ENCODE measurements at regions not wholly inside any gene's neighbourhood (a gene's known extent, or its start where the extent isn't known, plus 50 kb on each side); places are given as distances from the start of the nearest gene placed in this dataset.

GRCh38 chr1:4310396-4310923 lies 343.9 kb upstream of the AJAP1 start:
- peaks cover 0 to 17% (median 0%) of the 10 kb centered on the region in 3 donors for H3K9me3 ChIP-seq
- 90% methylated on average over 2 of the region's 9 CpGs; no CpG with 5 or more reads in 1 of the 2 donors for WGBS, 2 donors (ENCODE audit: low coverage in 1 of 2)

GRCh38 chr1:4312024-4312423 lies 342.4 kb upstream of the AJAP1 start:
- no peaks in the 10 kb centered on the region for H3K4me1 ChIP-seq
- ATAC-seq = no peak
- H3K27ac ChIP-seq = no peak overlapping the region
- TF ChIP-seq POLR2AphosphoS5 (IDR thresholded peaks at IDR 0.05) (no peak), POLR2A (IDR thresholded peaks at IDR 0.05) (no peak), CTCF (IDR thresholded peaks at IDR 0.05) (no peak), EP300 (IDR thresholded peaks at IDR 0.05) (no peak)
- H3K9me3 ChIP-seq = peaks cover 0 to 17% (median 0%) of the 10 kb centered on the region in 3 donors
- 86 to 100% methylated on average over 1 to 6 of the region's 6 CpGs for WGBS, 2 donors (ENCODE audit: low coverage in 1 of 2)
- H3K36me3 ChIP-seq = no peaks in the 10 kb centered on the region
- H3K27me3 ChIP-seq = peaks cover 38% of the 10 kb centered on the region
- no peak overlapping the region for H3K4me3 ChIP-seq

More at GRCh38 chr1:4310396-4310923, 343.9 kb upstream of the AJAP1 start:
- Histone ChIP-seq H3K4me3 (no peak overlapping the region), H3K4me1 (no peaks in the 10 kb centered on the region), H3K27me3 (peaks cover 29% of the 10 kb centered on the region), H3K36me3 (no peaks in the 10 kb centered on the region), H3K27ac (no peak overlapping the region)
- no peak for ATAC-seq
- TF ChIP-seq EP300 (IDR thresholded peaks at IDR 0.05) = no peak
- no peak for TF ChIP-seq POLR2AphosphoS5 (IDR thresholded peaks at IDR 0.05)
- TF ChIP-seq CTCF (IDR thresholded peaks at IDR 0.05) = no peak
- no peak for TF ChIP-seq POLR2A (IDR thresholded peaks at IDR 0.05)

- peaks cover 0 to 17% (median 0%) of the 10 kb centered on the region in 3 donors for H3K9me3 ChIP-seq
- H3K36me3 ChIP-seq = no peaks in the 10 kb centered on the region
- 54% methylated on average over 4 of the region's 4 CpGs; no CpG with 5 or more reads in 1 of the 2 donors for WGBS, 2 donors (ENCODE audit: low coverage in 1 of 2)
- no peak overlapping the region for H3K27ac ChIP-seq
- peaks cover 56% of the 10 kb centered on the region for H3K27me3 ChIP-seq
- H3K4me3 ChIP-seq = no peak overlapping the region
- H3K4me1 ChIP-seq = no peaks in the 10 kb centered on the region
- TF ChIP-seq POLR2A (IDR thresholded peaks at IDR 0.05) = no peak
- no peak for TF ChIP-seq EP300 (IDR thresholded peaks at IDR 0.05)
- no peak for TF ChIP-seq POLR2AphosphoS5 (IDR thresholded peaks at IDR 0.05)
- TF ChIP-seq CTCF (IDR thresholded peaks at IDR 0.05) = no peak
- ATAC-seq = no peak
Measured at GRCh38 chr1:4315202-4315601, 339.2 kb upstream of the AJAP1 start.

- no peak for TF ChIP-seq EP300 (IDR thresholded peaks at IDR 0.05)
- no peak for TF ChIP-seq CTCF (IDR thresholded peaks at IDR 0.05)
- TF ChIP-seq POLR2A (IDR thresholded peaks at IDR 0.05) = no peak
- TF ChIP-seq POLR2AphosphoS5 (IDR thresholded peaks at IDR 0.05) = no peak
- H3K9me3 ChIP-seq = peaks cover 0 to 17% (median 0%) of the 10 kb centered on the region in 3 donors
- H3K36me3 ChIP-seq = no peaks in the 10 kb centered on the region
- peaks cover 47% of the 10 kb centered on the region for H3K27me3 ChIP-seq
- ATAC-seq = no peak
- no peaks in the 10 kb centered on the region for H3K4me1 ChIP-seq
- WGBS, 2 donors (ENCODE audit: low coverage in 1 of 2) = 70 to 85% methylated on average over 3 to 5 of the region's 6 CpGs
- no peak overlapping the region for H3K4me3 ChIP-seq
- H3K27ac ChIP-seq = no peak overlapping the region
Measured at GRCh38 chr1:4317207-4317606, 337.2 kb upstream of the AJAP1 start.

- no peak overlapping the region for H3K4me3 ChIP-seq
- TF ChIP-seq POLR2AphosphoS5 (IDR thresholded peaks at IDR 0.05) (no peak), EP300 (IDR thresholded peaks at IDR 0.05) (no peak), POLR2A (IDR thresholded peaks at IDR 0.05) (no peak), CTCF (IDR thresholded peaks at IDR 0.05) (no peak)
- no peak for ATAC-seq
- H3K27me3 ChIP-seq = peaks cover 56% of the 10 kb centered on the region
- 50 to 92% methylated on average over 2 of the region's 8 CpGs for WGBS, 2 donors (ENCODE audit: low coverage in 1 of 2)
- H3K27ac ChIP-seq = no peak overlapping the region
- H3K9me3 ChIP-seq = peaks cover 0 to 11% (median 0%) of the 10 kb centered on the region in 3 donors
- H3K36me3 ChIP-seq = no peaks in the 10 kb centered on the region
- no peaks in the 10 kb centered on the region for H3K4me1 ChIP-seq
Measured at GRCh38 chr1:4318720-4319119, 335.7 kb upstream of the AJAP1 start.
